H9 (cell line): ENCODE measurements at regions not wholly inside any gene's neighbourhood (a gene's known extent, or its start where the extent isn't known, plus 50 kb on each side); places are given as distances from the start of the nearest gene placed in this dataset.

Experiments used
- DNase-seq: peaks from one replicate; pipeline ENCODE4 v3.0.0-alpha.2; 2017
- H2AFZ ChIP-seq: one replicate; pipeline ENCODE4 v1.6.1; 2013; ENCODE audit warnings: mild to moderate bottlenecking, low read length, control low read depth, moderate library complexity
- H2AK5ac ChIP-seq: 2 replicates; pipeline ENCODE4 v1.6.1; 2013; ENCODE audit warnings: low read length, control low read depth, mixed read lengths; ENCODE audit not compliant: insufficient read length
- H2BK120ac ChIP-seq: one replicate; pipeline ENCODE4 v1.6.1; 2013; ENCODE audit warnings: low read depth, mild to moderate bottlenecking, low read length, control low read depth, inconsistent platforms; ENCODE audit not compliant: poor library complexity, severe bottlenecking
- H2BK12ac ChIP-seq: 2 replicates; pipeline ENCODE4 v1.6.1; 2013; ENCODE audit warnings: low read length, control low read depth, mixed read lengths, low read depth; ENCODE audit not compliant: insufficient read length
- H2BK15ac ChIP-seq: 2 replicates; pipeline ENCODE4 v1.6.1; 2013; ENCODE audit warnings: low read depth, low read length, control low read depth
- H2BK20ac ChIP-seq: one replicate; pipeline ENCODE4 v1.6.1; 2013; ENCODE audit warnings: low read depth, mild to moderate bottlenecking, low read length, control low read depth, inconsistent platforms; ENCODE audit not compliant: poor library complexity, severe bottlenecking
- H2BK5ac ChIP-seq: 2 replicates; pipeline ENCODE4 v1.6.1; 2013; ENCODE audit warnings: low read length, control low read depth, mixed read lengths; ENCODE audit not compliant: insufficient read length
- H3K14ac ChIP-seq: 2 replicates; pipeline ENCODE4 v1.6.1; 2013; ENCODE audit warnings: low read length, control low read depth; ENCODE audit not compliant: insufficient read depth
- H3K18ac ChIP-seq: 2 replicates; pipeline ENCODE4 v1.6.1; 2013; ENCODE audit warnings: low read depth, mild to moderate bottlenecking, mixed read lengths, low read length, control low read depth; ENCODE audit not compliant: insufficient read length
- H3K23ac ChIP-seq: 2 replicates; pipeline ENCODE4 v1.6.1; 2013; ENCODE audit warnings: low read length, control low read depth, mixed read lengths, low read depth; ENCODE audit not compliant: insufficient read length
- H3K23me2 ChIP-seq: 2 replicates; pipeline ENCODE4 v1.6.1; 2013; ENCODE audit warnings: low read depth, mild to moderate bottlenecking, mixed read lengths, low read length, control low read depth; ENCODE audit not compliant: insufficient read length, poor library complexity, severe bottlenecking
- H3K27ac ChIP-seq: 2 replicates; pipeline ENCODE4 v1.5.1; 2013; ENCODE audit warnings: low read length, control low read depth, mixed read lengths, low read depth; ENCODE audit not compliant: insufficient read length
- H3K27me3 ChIP-seq: 2 replicates; pipeline ENCODE4 v1.6.1; 2013; ENCODE audit warnings: low read length, control low read depth, inconsistent platforms; ENCODE audit not compliant: insufficient read depth
- H3K4ac ChIP-seq: 2 replicates; pipeline ENCODE4 v1.6.1; 2013; ENCODE audit warnings: low read depth, mild to moderate bottlenecking, control low read depth, inconsistent platforms, low read length, moderate library complexity
- H3K4me1 ChIP-seq: 2 replicates; pipeline ENCODE4 v1.6.1; 2013; ENCODE audit warnings: low read length, control low read depth, inconsistent platforms; ENCODE audit not compliant: insufficient read depth
- H3K4me2 ChIP-seq: 2 replicates; pipeline ENCODE4 v1.6.1; 2013; ENCODE audit warnings: low read length, control low read depth, mixed read lengths; ENCODE audit not compliant: insufficient read length, insufficient read depth
- H3K56ac ChIP-seq: 2 replicates; pipeline ENCODE4 v1.6.1; 2013; ENCODE audit warnings: low read depth, mild to moderate bottlenecking, mixed read lengths, low read length, control low read depth; ENCODE audit not compliant: insufficient read length
- H3K79me1 ChIP-seq: 2 replicates; pipeline ENCODE4 v1.6.1; 2013; ENCODE audit warnings: low read depth, mild to moderate bottlenecking, moderate library complexity, low read length, control low read depth, inconsistent platforms; ENCODE audit not compliant: insufficient read depth, poor library complexity, severe bottlenecking
- H3K79me2 ChIP-seq: 2 replicates; pipeline ENCODE4 v1.6.1; 2013; ENCODE audit warnings: low read length, control low read depth, inconsistent platforms; ENCODE audit not compliant: insufficient read depth
- H3K9ac ChIP-seq: 2 replicates; pipeline ENCODE4 v1.6.1; 2013; ENCODE audit warnings: low read length, control low read depth, mixed read lengths; ENCODE audit not compliant: insufficient read length; ENCODE audit errors: extremely low read depth
- H3K9me3 ChIP-seq: one replicate; pipeline ENCODE4 v1.6.1; 2013; ENCODE audit warnings: low read depth, low read length, inconsistent platforms; ENCODE audit not compliant: control insufficient read depth
- H3T11ph ChIP-seq: one replicate; pipeline ENCODE4 v1.6.1; 2013; ENCODE audit warnings: mild to moderate bottlenecking, low read length, control low read depth, inconsistent platforms
- H4K20me1 ChIP-seq: one replicate; pipeline ENCODE4 v1.6.1; 2013; ENCODE audit not compliant: control insufficient read depth, insufficient read length, insufficient read depth
- H4K5ac ChIP-seq: 2 replicates; pipeline ENCODE4 v1.6.1; 2013; ENCODE audit warnings: low read depth, mild to moderate bottlenecking, mixed read lengths, low read length, control low read depth; ENCODE audit not compliant: insufficient read length
- H4K8ac ChIP-seq: replicated peaks from 2 replicates; pipeline ENCODE4 v1.6.1; 2013; ENCODE audit warnings: low read length, control low read depth, mixed read lengths, low read depth; ENCODE audit not compliant: insufficient read length
- H4K91ac ChIP-seq: 2 replicates; pipeline ENCODE4 v1.6.1; 2013; ENCODE audit warnings: low read depth, mild to moderate bottlenecking, moderate library complexity, mixed read lengths, low read length, control low read depth; ENCODE audit not compliant: insufficient read length
- H3K27ac Mint-ChIP-seq, 3 experiments: 2 replicates in 2 of 3; 3 replicates in 1 of 3; pipeline ENCODE4 v1.8.0; 2020 to 2021; ENCODE audit warnings: mixed read lengths in 3 of 3, mild to moderate bottlenecking in 1 of 3, moderate library complexity in 1 of 3
- H3K27me3 Mint-ChIP-seq: 2 replicates; pipeline ENCODE4 v1.8.0; 2021; ENCODE audit warnings: low read depth, mild to moderate bottlenecking, moderate library complexity, mixed read lengths
- H3K36me3 Mint-ChIP-seq, 3 experiments: 2 replicates in 2 of 3; 3 replicates in 1 of 3; pipeline ENCODE4 v1.8.0; 2020 to 2021; ENCODE audit warnings: low read depth in 3 of 3, mixed read lengths in 3 of 3; ENCODE audit not compliant: insufficient read depth in 1 of 3
- H3K4me1 Mint-ChIP-seq, 2 experiments: 2 replicates each; pipeline ENCODE4 v1.8.0; 2020; ENCODE audit warnings: mixed read lengths in 2 of 2
- H3K4me3 Mint-ChIP-seq, 2 experiments: 2 replicates in 1 of 2; 3 replicates in 1 of 2; pipeline ENCODE4 v1.8.0; 2020 to 2021; ENCODE audit warnings: mild to moderate bottlenecking in 2 of 2, mixed read lengths in 2 of 2, moderate library complexity in 1 of 2
- H3K9me3 Mint-ChIP-seq, 2 experiments: 2 replicates in 1 of 2; 3 replicates in 1 of 2; pipeline ENCODE4 v1.8.0; 2020; ENCODE audit warnings: mild to moderate bottlenecking in 2 of 2, mixed read lengths in 2 of 2, moderate library complexity in 1 of 2
- CTCF ChIP-seq: fragments of 200-600 bp; sonication (generic); conservative IDR thresholded peaks from 3 replicates; pipeline ENCODE4 v1.8.0; 2021; ENCODE audit warnings: antibody characterized with exemption, mild to moderate bottlenecking
- WGBS: extraction: QIAGEN DNeasy Blood & Tissue Kit; methylation state at CpG from one replicate; pipeline ENCODE4 v1.1.7; 2013; ENCODE audit warnings: missing lambda C conversion rate, low lambda C conversion rate, mixed read lengths; ENCODE audit not compliant: insufficient read length; ENCODE audit errors: extremely low coverage; 5-methylcytosine and 5-hydroxymethylcytosine counted together

DNA sequence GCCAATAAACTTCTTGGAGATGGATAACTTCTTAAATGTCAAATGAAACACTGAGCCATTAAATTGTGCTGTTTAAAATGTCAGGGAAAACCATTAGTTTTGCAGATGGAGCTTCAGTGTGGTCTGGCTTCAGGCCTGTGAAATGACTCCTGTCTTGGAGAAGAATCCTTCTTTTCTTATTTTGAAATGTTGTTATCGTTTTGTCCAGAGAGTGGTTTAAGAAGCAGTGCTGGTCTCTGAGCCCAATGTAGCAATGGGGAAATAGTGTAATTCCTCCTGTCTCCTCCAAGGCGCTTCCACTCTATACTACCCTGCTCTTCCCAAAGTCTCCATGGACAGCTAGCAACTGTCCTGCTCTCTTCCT lies 177.6 kb downstream of the REEP3 start:
- no peaks in the 10 kb centered on the region for H3K27me3 Mint-ChIP-seq
- no peak for DNase-seq
- H3K4me3 Mint-ChIP-seq: no peak overlapping the region
- Histone ChIP-seq H2BK15ac (no peak overlapping the region), H4K5ac (no peak overlapping the region), H2BK5ac (no peak overlapping the region), H2AFZ (no peak overlapping the region), H2AK5ac (no peak overlapping the region), H3K23ac (no peak overlapping the region), H3K9me3 (no peaks in the 10 kb centered on the region), H3K27me3 (no peaks in the 10 kb centered on the region), H4K8ac (no peak overlapping the region), H3T11ph (no peak overlapping the region), H2BK120ac (no peak overlapping the region), H2BK12ac (no peak overlapping the region), H4K20me1 (no peaks in the 10 kb centered on the region), H3K4ac (no peak overlapping the region), H4K91ac (no peak overlapping the region), H3K4me1 (peaks cover 5% of the 10 kb centered on the region), H3K79me1 (no peaks in the 10 kb centered on the region), H2BK20ac (no peak overlapping the region), H3K9ac (no peak overlapping the region), H3K23me2 (no peaks in the 10 kb centered on the region), H3K14ac (no peak overlapping the region), H3K79me2 (no peaks in the 10 kb centered on the region), H3K56ac (no peak overlapping the region), H3K4me2 (no peak overlapping the region), H3K18ac (no peak overlapping the region), H3K27ac (no peak overlapping the region)
- TF ChIP-seq CTCF: no peak; the same call in 2 of the 3 replicates
- H3K36me3 Mint-ChIP-seq: peaks cover 5 to 11% (median 8%) of the 10 kb centered on the region in 3 experiments; a peak in 5 of 7 replicates
- H3K9me3 Mint-ChIP-seq: peaks cover 6 to 9% of the 10 kb centered on the region in 2 experiments; a peak in 3 of 5 replicates
- peak overlapping the region in 1 of 3 experiments; percentile 52; a peak in 1 of 7 replicates for H3K27ac Mint-ChIP-seq
- no CpG with 5 or more reads among the region's 2 CpGs for WGBS
- peaks cover 10 to 16% of the 10 kb centered on the region in 2 experiments for H3K4me1 Mint-ChIP-seq
